HG02763 (cell line): ENCODE measurements at regions not wholly inside any gene's neighbourhood (a gene's known extent, or its start where the extent isn't known, plus 50 kb on each side); places are given as distances from the start of the nearest gene placed in this dataset.

ENCODE experiments used
- ATAC-seq: cut with Tn5 transposase; IDR thresholded peaks from one replicate; pipeline ENCODE4 v1.9.1; 2021; ENCODE audit warnings: mild to moderate bottlenecking, moderate library complexity; ENCODE audit not compliant: unreplicated experiment

- no peak for ATAC-seq
Observed at GRCh38 chr4:19123681-19124080, 1102.1 kb upstream of the LCORL start.

- no peak for ATAC-seq
Observed at GRCh38 chr4:19119904-19120560, 1098.5 kb upstream of the LCORL start.

GRCh38 chr4:19117022-19117421, 1095.5 kb upstream of the LCORL start:
- no peak for ATAC-seq

GRCh38 chr4:19104176-19104575, 1082.6 kb upstream of the LCORL start:
- no peak for ATAC-seq

GRCh38 chr4:19095491-19096046, 1074.0 kb upstream of the LCORL start:
- no peak for ATAC-seq

GRCh38 chr4:19093951-19094350, 1072.4 kb upstream of the LCORL start:
- no peak for ATAC-seq

- ATAC-seq = no peak
Observed at GRCh38 chr4:19092797-19093196, 1071.2 kb upstream of the LCORL start.

GRCh38 chr4:19074036-19074435, 1052.5 kb upstream of the LCORL start:
- no peak for ATAC-seq

- no peak for ATAC-seq
Observed at GRCh38 chr4:19063662-19064061, 1042.1 kb upstream of the LCORL start.

GRCh38 chr4:19054916-19055315, 1033.4 kb upstream of the LCORL start:
- no peak for ATAC-seq

- no peak for ATAC-seq
Observed at GRCh38 chr4:19051831-19052230, 1030.3 kb upstream of the LCORL start.

- no peak for ATAC-seq
Observed at GRCh38 chr4:19047279-19047880, 1025.8 kb upstream of the LCORL start.

- ATAC-seq = no peak
Observed at GRCh38 chr4:19039816-19040215, 1018.3 kb upstream of the LCORL start.

GRCh38 chr4:19038231-19038630, 1016.7 kb upstream of the LCORL start:
- no peak for ATAC-seq

- no peak for ATAC-seq
Observed at GRCh38 chr4:19033816-19034733, 1012.5 kb upstream of the LCORL start.

- ATAC-seq = no peak
Observed at GRCh38 chr4:19030536-19030935, 1009.0 kb upstream of the LCORL start.

GRCh38 chr4:19030048-19030447, 1008.5 kb upstream of the LCORL start:
- ATAC-seq = no peak

GRCh38 chr4:19026281-19026680, 1004.7 kb upstream of the LCORL start:
- ATAC-seq = no peak

GRCh38 chr4:19025031-19025430, 1003.5 kb upstream of the LCORL start:
- no peak for ATAC-seq

GRCh38 chr4:19024047-19024446, 1002.5 kb upstream of the LCORL start:
- no peak for ATAC-seq

GRCh38 chr4:19021617-19022016, 1000.1 kb upstream of the LCORL start:
- ATAC-seq = no peak
